HG03460 (cell line): ENCODE measurements at regions not wholly inside any gene's neighbourhood (a gene's known extent, or its start where the extent isn't known, plus 50 kb on each side); places are given as distances from the start of the nearest gene placed in this dataset.
"Not testable (repeated sequence)": the region's sequence is repeated elsewhere in the genome, so short reads cannot be mapped to it uniquely, and the experiment has no call there.

Experiments used
- ATAC-seq: cut with Tn5 transposase; IDR thresholded peaks from one replicate; pipeline ENCODE4 v1.9.1; 2021; ENCODE audit not compliant: unreplicated experiment

DNA sequence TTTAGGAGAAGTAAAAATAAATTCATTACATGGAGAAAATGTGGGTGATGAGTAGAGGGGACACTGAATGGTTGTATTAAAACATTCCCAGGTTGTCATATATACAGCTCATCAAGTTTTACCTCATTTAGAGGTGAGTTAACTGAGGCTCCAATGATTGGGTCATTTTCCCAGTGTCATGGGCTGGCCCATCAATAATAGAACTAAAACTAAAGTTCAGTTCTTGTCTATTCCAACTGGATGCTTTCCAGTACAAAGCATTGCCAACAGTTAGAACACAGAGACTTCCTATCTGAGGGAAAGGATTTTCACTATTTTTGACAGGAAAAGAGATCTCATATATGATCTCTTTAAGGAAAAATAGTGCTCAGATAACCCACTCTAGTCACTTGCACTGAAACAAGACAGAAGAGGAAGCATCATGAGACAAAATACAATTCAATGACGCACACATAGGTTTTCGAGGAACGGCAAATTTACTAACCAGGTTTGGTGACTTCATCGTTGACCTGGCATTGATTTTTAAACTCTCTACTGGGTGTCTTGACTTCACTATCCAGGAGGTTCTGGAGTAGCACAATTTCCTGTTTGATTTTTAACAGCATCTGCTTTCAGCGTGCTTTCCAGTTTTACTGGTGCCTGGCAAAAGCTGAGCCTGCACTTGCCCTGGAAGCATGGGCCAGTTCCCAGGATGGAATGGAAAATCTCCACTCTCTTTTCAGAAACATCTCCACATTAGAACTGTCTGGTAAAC lies 195.5 kb upstream of the FBXL4 start:
- ATAC-seq: no peak

DNA sequence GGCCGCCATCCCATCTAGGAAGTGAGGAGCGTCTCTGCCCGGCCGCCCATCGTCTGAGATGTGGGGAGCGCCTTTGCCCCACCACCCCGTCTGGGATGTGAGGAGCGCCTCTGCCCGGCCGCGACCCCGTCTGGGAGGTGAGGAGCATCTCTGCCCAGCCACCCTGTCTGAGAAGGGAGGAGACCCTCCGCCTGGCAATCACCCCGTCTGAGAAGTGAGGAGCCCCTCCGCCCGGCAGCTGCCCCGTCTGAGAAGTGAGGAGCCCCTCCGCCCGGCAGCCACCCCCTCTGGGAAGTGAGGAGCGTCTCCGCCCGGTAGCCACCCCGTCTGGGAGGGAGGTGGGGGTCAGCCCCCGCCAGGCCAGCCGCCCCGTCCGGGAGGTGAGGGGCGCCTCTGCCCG lies 194.2 kb upstream of the FBXL4 start:
- not testable (repeated sequence) for ATAC-seq

DNA sequence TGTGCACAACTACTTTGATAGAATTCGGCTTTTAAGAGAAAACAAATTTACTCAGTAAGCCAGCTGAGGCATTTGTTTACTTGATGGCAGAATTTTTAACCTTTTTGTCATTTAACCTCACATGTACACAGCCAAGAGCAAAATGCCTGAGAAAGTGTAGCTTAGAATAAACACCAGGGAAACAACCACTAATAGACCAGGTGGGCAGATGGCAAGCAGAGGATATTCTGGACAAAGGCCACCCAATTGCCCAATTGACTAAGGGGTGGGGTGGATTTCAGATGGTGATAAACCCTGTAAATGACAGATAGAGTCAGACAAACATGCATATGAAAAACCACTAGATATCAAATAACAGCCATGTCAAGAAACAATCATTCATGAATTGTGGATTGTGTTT lies 190.7 kb upstream of the FBXL4 start:
- no peak for ATAC-seq

DNA sequence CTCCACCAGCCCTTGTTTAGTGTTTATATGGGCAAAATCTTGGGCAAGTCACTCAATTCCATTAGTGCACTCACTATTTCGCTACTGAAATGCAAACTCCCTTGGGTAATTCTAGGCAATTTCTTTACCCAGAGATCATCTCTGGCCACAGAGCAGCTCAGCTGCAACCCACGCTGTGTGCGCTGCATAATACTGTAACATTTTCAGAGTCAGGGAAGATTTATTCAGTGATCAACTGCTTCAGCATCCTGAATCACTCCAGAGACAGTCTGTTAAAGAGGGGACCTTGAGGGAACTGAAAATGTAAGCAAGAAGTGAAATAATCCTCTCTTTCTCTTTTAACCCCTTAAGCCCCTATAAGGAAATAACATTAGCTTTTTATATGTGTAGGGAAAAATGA lies 189.6 kb upstream of the FBXL4 start:
- ATAC-seq: no peak

DNA sequence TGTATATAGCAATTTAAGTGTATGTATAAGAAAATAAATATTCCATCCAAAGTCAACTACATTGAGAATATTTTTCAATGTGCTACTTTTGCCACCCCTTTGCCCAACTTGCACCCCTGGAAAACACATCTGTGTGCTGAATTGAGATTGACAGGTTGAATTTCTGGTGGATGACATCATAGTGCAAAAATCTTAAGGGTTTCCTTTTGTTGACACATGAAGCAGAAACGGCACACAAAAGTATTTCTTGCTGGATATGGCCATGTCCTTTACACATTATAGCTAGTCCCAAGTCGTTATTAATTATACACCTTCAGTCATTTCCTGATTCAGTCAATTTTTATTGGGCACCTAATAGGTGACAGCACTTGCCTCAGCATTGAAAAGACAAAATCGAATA lies 188.7 kb upstream of the FBXL4 start:
- no peak for ATAC-seq

DNA sequence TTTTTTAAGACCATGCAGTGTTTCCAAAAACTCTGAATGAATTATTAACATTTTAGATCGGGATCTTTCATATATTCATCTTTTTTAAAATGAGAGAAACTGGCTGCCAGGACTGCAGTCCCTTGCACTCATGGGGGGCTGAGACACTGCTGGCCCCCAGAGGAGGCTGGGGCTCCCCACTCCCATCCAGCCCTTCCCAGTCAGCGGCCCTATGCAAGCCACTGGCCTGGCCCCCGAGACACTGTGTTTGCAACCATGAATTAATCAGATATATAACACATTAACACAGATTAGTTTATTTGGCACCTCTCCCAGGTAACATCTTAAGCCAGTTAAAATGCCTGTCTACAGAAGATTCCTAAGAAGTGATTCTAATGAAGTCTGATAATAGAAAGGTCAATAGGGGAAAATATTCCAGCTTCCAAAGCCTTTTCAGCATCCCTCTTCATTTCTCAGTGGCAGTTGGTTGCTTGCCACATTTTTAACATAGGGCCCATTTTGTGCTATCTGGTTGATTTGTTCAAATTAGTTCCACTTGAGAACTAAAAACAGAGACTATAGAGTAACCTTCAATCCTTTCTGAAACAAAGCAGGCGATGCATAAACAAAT lies 184.4 kb upstream of the FBXL4 start:
- ATAC-seq: no peak

DNA sequence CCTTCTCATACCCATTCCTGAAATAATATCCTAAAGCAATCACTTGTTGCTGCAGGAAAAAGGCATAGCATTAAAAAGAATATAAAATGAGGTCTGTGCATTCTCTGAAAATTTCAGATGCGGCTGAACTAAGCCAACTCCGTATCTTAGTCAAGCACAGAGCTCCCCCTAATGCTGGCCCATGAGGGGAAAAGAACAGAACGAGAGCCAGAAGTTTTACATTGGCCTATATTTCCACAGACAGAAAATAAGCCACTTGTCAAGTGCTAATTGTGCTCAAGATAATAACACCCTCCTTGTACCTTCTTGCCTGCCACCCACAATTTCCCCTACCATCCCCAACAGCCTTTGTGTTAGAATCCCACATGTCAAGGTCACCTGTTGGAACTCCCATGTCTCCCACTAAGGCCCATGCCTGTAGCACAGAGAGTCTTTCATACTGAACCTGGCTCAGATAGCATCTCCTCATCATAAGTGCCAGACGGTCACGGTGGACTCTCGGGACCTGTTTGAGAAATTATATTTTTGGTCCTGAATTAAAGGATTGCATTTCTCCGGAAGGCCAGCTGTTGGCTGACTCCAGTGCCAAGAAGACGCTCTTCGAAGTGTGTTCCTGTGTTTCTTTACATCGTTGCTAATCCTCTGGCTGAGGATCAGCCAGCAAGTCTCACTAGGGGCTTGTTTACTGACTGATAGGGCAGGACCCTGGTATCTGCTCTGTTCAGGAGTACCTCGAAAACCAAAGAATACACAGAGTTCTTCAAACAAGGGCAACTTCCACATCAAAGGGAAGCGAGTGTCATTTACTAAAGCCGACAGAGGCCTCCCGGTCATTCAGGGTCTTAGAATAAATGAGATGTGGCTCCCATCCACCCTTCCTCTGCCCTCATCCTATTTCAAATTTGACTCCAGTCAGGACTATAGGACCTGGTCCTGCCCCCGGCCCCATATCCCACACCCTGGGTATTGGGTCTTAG lies 183.4 kb upstream of the FBXL4 start:
- no peak for ATAC-seq

DNA sequence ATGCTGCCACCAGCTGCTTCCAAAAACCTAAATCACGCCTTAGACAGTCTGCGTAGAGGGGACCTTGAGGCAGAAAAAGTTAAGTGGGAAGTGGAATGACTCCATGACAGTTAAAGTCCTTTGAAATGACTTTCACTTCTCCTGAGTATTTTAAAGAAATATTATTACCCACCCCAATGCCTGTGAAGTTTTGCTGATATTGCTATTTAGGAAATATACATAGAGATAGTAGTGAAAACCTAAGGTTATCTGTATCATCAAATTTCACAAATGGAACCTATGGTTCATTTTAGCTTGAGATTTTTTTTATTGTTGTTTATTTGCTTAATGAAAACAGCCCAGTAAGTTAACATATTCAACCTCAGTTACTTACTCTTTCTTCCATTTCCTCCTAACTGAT lies 182.1 kb upstream of the FBXL4 start:
- no peak for ATAC-seq

DNA sequence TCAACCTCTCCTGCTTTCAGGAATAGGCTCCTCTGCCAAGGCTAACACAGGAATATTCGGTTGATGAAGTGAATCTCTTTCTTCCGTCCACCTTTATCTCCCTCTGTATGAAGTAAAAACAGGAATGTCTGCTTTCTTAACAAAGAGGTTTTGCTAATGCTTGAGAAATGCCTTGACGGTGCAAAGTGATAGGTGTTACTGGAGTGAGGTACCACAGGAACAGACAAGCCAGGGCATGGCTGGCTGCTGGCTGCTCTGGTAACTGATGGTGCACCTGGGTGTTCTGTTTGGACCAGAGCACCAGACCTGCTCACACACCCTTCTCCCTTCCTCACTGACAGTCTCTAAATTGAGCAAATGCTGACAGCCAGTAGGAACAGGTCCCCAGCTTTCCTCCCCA lies 174.0 kb upstream of the FBXL4 start:
- no peak for ATAC-seq

DNA sequence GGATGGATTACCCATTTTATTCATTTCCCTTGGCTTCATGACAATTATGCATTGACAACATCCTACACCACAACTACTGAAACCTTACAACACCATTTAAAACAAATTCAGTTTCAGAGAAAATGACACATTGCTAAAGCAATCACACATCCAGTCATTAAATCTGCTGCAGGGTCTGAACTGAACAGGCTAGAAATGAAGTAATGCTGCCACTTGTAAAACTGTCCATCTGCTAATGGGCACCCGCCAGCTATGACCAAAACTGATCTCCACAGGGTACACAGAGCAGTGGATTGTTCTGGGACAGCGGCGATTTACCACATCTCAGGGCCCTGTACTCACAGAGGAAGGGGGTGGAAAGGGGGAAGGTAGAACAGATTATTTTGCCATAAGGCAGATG lies 172.9 kb upstream of the FBXL4 start:
- no peak for ATAC-seq

DNA sequence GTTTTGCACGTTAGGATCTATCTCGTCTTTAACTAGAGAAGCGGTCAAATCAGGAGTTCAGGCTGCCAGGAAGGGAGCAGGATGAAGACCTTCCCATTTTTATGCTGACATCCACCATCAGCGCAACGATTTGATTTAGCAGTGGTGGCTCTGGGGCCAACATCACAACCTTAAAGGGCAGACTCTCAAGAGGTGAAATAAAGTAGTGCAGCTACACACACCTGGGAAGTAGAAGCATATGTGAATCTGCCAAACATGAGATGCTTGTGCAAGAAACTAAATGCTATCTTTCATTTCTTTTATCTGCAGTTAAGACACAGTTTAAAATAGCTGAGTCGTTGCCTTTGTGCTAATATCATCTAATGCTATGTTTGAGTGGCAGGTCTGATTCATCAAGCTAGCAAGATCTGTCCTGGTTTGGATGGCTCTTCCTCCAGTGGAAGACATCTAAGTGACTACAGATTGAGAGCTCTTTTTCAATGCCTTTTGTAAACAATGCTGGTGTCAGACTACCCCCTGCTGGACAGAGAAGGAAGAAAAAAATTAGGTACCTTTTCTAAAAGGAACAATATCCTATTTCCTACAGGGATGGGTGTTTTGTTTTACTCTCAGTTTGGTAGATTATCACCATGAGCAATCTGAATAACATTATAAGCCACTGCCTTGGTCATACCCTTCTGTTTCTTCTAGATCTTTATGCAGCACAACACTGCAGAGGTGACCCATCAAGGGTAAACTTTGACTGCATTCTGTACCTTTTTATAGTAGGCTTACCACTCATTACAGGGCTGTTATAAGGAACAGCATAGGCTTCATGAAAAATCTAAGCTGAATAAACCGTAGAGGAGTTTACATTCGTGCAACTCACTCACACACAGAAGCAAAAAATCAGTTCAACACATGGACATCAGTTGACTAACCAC lies 171.6 kb upstream of the FBXL4 start:
- no peak for ATAC-seq

DNA sequence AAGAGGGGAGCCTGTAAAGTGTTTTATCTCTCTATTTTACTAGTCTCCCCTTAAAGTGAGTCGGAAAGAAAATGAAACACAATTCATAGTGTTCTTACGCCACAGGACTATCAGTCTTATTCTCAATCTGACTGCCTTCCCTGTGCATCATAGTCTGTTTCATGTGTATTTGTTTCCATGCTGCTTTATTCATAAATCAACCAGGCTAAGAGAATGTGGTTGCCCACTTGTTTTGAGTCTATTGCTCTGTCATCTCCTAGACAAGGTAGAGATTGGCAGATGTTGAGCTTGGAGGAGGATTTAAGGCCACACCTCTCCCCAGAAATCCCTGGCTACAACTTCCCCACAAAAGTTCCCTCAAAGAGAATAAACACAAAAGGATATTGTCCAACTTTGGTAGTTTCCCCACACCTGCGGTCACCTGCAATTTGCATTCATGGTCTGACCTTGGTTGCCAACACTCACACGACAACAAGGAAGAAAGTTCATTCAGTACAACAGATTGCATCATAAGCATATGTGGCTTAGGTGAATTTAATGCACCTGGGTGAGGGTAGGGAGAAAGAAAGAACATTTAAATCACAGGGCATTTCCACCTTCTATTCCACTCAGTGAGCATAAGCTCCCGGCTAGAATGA lies 167.1 kb upstream of the FBXL4 start:
- ATAC-seq: no peak

DNA sequence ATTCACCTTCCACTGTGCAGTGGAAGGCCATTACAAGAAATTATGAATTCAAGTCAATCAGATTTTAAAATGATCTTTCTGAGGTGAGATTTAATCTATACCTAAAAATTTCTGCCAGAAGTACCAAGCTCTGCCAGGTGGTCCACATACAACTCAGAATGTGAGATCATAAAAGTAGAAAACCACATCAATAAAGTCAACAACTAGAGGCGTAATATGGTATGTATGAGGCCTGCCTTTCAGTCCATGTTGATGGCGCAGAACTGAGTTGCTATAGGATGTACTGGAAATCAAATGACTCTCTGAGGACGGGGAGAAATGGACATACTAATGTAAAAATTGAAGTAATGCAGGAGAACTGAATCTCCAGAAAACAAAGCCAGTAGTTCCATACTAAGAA lies 163.8 kb upstream of the FBXL4 start:
- ATAC-seq: no peak

DNA sequence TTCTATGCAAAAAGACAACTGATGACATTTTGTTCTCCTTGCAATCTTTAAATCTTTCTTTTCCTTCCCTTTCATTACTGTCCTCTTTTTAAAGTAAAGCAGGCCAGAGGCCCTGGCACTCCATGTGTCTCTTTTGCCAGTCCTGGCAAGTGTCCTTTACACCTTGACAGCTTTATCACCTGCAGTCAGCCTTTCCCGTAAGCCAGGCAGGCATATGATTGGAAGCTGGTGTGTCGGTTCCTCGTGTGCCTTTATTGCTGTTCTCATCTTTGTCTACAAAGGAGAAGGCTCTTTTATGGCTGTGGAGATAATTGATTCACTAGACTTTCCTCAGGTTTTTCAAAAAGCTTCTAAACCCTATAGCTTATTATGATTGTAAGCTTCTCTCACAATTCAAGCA lies 162.3 kb upstream of the FBXL4 start:
- ATAC-seq: no peak

DNA sequence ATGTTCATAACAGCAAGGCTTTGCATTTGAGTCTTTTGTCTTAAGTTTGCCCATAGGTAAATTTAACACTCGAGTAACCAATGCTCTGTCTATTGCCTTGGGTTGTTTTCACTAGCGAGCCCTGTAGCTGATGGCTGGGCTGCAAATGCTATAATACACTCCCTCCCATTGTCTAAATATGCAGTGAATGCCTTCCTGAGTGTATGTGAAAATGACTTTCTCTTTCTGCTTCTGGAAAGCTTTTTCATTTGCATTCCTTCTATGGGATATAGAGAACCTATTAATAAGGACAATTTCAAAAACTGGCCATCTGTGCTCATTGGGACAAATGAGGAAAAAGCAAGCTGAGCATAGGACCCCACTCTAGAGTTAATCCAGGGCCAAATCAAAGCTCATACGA lies 156.5 kb upstream of the FBXL4 start:
- no peak for ATAC-seq

DNA sequence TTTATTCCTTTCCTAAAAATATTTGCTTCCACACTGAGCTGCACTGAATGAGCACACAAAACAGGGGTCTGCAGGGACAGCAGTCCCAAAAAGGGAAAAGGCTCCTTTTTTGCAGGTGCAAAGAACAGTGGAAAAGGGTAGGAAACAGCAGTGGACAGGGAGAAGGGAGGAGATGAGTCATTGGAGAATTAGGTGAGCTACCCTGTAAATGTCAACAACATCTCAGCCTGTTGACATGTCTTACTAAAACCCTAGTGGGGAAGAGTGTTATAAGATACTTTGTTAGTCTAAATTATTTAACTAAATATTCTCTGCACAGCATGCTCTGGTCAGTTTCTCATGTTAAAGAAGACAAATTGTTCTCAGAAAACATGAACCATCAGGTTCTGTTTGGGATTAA lies 151.5 kb upstream of the FBXL4 start:
- no peak for ATAC-seq

DNA sequence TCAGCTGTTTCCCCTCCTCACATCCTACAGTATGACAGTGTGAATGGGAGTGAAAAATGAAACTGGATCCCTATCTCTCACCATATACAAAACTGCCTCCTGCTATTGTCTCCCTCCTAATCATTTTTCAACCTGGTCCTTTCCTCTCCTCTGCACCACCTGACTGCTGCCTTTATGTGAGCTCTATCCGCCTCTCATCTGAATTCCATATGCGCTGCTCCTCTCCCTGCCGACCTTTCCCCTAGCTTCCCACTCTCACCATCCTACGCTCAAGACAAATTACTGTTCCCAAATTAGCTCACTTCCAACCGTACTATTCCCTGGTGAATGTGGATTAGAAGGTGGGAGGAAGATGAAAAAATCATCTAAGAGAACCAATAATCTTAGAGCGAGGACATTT lies 148.4 kb upstream of the FBXL4 start:
- no peak for ATAC-seq

DNA sequence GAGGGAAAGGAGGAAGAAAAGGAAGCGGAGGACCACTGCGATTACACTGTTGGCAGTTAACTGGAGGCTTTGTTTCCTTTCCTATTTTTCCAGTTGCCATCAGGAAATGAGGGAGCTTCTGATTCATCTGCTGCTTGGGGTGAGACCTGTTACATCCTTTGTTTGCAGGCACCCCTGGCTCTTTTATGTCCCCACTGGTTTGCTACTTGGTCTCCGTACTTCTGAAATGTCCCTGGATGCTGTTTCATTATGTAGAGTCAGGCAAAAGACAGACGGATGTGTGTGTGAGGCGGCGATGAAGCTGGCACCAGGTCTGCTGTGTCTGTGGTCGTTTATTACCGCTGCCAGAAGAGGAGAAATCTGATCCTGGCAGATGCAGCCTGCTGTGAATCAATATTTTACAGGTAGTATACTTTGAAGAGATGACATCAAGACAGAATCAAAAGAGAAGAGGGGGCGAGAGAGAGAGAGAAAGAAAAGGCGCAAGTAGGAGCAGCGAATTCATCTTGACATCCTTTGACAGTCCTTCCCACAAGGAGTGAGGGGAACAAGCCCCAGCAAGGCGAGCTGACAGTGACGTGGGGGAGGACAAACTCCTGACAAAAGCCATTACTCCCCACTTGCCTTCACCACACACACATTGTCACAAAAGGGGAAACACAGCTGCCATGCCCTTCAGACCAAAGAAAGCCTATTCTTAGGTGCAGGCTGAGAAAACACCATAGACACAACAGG lies 145.9 kb upstream of the FBXL4 start:
- no peak for ATAC-seq

DNA sequence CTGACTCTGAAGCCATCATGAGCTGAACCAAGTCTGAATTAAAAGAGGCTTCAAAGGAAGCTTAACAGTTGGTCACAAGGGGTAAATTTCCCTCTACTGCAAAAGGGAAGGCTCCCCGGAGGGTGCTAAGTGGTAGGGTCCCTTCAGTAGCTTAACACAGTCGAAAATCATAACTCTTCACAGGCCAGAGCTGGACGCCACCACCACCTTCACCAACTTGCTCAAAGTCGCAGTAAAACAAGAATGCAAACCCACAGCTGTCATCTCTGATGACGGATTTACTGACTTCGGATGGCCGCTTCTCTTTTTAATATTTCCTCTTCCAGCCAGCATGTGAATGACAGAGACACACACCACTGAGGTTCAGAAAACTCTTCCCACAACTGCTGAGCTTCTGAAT lies 144.7 kb upstream of the FBXL4 start:
- no peak for ATAC-seq

DNA sequence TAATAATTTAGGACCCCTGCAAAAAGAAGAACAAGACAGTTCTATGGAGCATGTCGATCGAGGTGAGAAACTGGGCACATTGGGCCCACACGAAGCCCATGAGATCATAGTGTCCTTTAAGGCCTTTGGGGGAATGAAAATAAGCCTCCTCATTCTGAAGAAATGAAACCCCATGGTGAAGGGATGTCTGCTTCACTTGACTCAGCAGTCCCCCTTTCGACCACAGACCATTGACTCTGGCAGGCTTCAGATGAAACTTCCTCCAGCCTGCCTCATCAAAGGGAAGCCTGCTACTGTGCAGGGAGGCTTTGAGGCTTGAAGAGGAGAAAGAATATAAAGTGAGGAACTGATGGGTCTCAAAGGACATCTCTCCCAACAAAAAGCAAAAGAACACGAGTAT lies 144.2 kb upstream of the FBXL4 start:
- ATAC-seq: peak; percentile 93
